ENCODE measurements at regions not wholly inside any gene's neighbourhood (a gene's known extent, or its start where the extent isn't known, plus 50 kb on each side); places are given as distances from the start of the nearest gene placed in this dataset.
A peak's percentile ranks its signal among the peaks of the same experiment; 100 is the strongest.

DNA sequence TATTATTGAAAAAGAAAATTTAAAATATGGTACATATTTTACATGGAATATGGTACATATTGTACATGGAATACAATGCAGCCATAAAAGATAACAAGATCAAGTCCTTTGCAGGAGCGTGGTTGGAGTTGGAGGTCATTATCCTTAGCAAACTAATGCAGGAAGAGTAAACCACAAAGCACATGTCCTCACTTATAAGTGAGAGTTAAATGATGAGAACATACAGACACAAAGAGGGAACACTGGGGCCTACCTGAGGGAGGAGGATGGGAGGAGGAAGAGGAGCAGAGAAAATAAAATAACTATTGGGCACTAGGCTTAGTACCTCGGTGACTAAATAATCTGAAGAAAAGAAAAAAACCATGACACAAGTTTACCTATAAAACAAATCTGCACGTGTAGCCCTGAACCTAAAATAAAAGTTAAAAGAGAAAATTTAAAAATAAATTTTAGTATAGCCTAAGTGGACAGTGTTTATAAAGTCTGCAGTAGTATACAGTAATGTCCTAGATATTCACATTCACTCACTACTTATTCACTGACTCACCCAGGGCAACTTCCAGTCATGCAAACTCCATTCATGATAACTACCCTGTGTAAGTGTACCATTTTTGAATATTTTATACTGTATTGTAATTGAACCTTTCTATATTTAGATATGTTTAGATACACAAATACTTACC lies 204.4 kb downstream of the FAM76B start:
- intact Hi-C loops (cut with DNase I) = no loop called here
- Histone ChIP-seq H3K4me1 (peaks cover 5% of the 10 kb centered on the region), H3K27me3 (no peaks in the 10 kb centered on the region), H3K4me3 (no peak overlapping the region), H3K9me3 (no peaks in the 10 kb centered on the region), H3K36me3 (no peaks in the 10 kb centered on the region), H3K27ac (no peak overlapping the region)
- TF ChIP-seq, protein P1, sequence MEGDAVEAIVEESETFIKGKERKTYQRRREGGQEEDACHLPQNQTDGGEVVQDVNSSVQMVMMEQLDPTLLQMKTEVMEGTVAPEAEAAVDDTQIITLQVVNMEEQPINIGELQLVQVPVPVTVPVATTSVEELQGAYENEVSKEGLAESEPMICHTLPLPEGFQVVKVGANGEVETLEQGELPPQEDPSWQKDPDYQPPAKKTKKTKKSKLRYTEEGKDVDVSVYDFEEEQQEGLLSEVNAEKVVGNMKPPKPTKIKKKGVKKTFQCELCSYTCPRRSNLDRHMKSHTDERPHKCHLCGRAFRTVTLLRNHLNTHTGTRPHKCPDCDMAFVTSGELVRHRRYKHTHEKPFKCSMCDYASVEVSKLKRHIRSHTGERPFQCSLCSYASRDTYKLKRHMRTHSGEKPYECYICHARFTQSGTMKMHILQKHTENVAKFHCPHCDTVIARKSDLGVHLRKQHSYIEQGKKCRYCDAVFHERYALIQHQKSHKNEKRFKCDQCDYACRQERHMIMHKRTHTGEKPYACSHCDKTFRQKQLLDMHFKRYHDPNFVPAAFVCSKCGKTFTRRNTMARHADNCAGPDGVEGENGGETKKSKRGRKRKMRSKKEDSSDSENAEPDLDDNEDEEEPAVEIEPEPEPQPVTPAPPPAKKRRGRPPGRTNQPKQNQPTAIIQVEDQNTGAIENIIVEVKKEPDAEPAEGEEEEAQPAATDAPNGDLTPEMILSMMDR (IDR thresholded peaks at IDR 0.05) = no peak
- TF ChIP-seq POLR2AphosphoS5 (IDR thresholded peaks at IDR 0.05; ENCODE audit: insufficient read depth in 1 of 2, low read depth in 1 of 2) (no peak), POLR2A (IDR thresholded peaks at IDR 0.05) (no peak)
- no peak for DNase-seq (ENCODE audit: extremely low spot score in 2 of 2)

DNA sequence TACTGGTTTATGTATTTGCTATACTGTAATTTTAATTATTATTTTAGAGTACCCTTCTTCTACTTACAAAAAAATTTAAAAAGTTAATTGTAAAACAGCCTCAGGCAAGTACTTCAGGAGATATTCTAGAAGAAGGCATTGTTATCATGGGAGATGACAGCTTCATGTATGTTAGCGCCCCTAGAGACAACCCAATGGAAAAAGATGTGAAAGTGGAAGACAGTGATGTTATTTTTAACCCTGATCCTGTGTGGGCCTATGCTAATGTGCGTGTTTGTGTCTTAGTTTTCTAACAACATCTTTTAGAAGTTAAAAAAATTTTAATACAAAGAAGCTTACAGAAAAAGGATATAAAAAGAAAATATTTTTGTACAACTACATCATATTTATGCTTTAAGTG lies 205.0 kb downstream of the FAM76B start:
- TF ChIP-seq POLR2AphosphoS5 (IDR thresholded peaks at IDR 0.05; ENCODE audit: insufficient read depth in 1 of 2, low read depth in 1 of 2) = no peak
- TF ChIP-seq, protein P1 (IDR thresholded peaks at IDR 0.05) = no peak
- no peak for TF ChIP-seq POLR2A (IDR thresholded peaks at IDR 0.05)
- no peak overlapping the region for H3K27ac ChIP-seq
- intact Hi-C loops (cut with DNase I) = no loop called here
- no peaks in the 10 kb centered on the region for H3K27me3 ChIP-seq
- no peak overlapping the region for H3K4me3 ChIP-seq
- H3K4me1 ChIP-seq = no peaks in the 10 kb centered on the region
- H3K9me3 ChIP-seq = no peaks in the 10 kb centered on the region
- DNase-seq (ENCODE audit: extremely low spot score in 2 of 2) = no peak
- H3K36me3 ChIP-seq = no peaks in the 10 kb centered on the region

DNA sequence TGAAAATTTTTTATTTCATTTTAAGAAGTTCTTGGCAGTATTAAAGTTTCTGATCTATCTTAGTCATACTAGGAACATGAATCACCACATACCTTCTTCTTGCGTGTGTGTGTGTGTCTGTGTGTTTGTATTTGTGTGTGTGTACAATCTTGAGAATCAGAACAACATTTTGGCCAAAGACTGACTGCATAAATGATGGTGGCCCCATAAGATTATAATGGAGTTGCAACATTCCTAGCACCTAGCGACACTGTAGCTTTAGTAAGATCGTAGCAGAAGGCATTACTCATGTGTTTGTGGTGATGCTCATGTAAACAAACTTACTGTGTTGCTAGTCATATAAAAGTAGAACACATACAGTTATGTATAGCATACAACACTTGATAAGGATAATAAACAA lies 205.4 kb downstream of the FAM76B start:
- Histone ChIP-seq H3K36me3 (no peaks in the 10 kb centered on the region), H3K4me3 (no peak overlapping the region), H3K27me3 (no peaks in the 10 kb centered on the region), H3K9me3 (no peaks in the 10 kb centered on the region), H3K4me1 (no peaks in the 10 kb centered on the region), H3K27ac (no peak overlapping the region)
- no peak for TF ChIP-seq POLR2A (IDR thresholded peaks at IDR 0.05)
- TF ChIP-seq POLR2AphosphoS5 (IDR thresholded peaks at IDR 0.05; ENCODE audit: insufficient read depth in 1 of 2, low read depth in 1 of 2) = no peak
- TF ChIP-seq, protein P1 (IDR thresholded peaks at IDR 0.05) = no peak
- no peak for DNase-seq (ENCODE audit: extremely low spot score in 2 of 2)
- intact Hi-C loops (cut with DNase I) = no loop called here

DNA sequence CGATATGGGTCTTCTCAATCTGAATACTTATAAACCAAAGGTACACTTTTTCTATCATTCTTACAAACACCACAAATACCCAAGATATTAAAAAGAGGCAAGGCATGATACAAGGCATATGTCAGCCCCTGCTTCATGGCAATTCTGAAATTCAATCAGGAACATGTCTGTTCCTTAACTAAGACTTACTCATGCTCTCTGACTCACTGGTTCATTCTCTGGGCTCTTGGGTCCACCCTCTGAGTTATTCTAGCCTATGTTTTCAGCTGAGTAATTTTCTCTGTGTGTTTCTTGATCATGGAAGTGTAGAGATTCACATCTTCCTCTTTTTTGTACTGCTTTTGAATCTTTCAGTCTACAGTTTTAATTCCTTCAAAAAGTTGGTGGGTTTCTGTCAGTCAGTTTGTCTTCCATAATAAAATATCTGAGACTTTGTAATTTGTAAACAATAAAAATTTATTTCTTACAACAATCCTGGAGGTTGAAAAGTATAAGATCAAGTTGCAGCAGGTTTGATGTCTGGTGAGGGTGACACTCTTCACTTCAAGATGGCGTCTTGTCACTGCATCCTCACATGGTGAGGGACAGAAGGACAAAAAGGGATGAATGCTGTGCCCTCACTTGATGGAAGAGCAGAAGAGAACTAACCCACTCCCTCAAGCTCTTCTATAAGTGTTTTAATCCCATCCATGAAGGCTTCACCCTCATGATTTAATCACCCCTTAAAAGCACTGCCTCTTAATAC lies 211.7 kb downstream of the FAM76B start:
- H3K4me1 ChIP-seq = peaks cover 26% of the 10 kb centered on the region
- no peaks in the 10 kb centered on the region for H3K27me3 ChIP-seq
- DNase-seq (ENCODE audit: extremely low spot score in 2 of 2) = no peak
- H3K9me3 ChIP-seq = no peaks in the 10 kb centered on the region
- H3K36me3 ChIP-seq = no peaks in the 10 kb centered on the region
- H3K4me3 ChIP-seq = no peak overlapping the region
- TF ChIP-seq, protein P1 (IDR thresholded peaks at IDR 0.05) = no peak
- TF ChIP-seq POLR2A (IDR thresholded peaks at IDR 0.05) (no peak), POLR2AphosphoS5 (IDR thresholded peaks at IDR 0.05; ENCODE audit: insufficient read depth in 1 of 2, low read depth in 1 of 2) (peak in 1 of 2 donors; percentile 75)
- H3K27ac ChIP-seq = no peak overlapping the region
- intact Hi-C loops (cut with DNase I) = no loop called here
